B cell (primary cell): ENCODE measurements at regions not wholly inside any gene's neighbourhood (a gene's known extent, or its start where the extent isn't known, plus 50 kb on each side); places are given as distances from the start of the nearest gene placed in this dataset.

Experiments
- ATAC-seq: fragments of 200-7000 bp; cut with Tn5 transposase; one replicate; pipeline ENCODE4 v1.10.0; 2021; ENCODE audit warnings: low read depth, mild to moderate bottlenecking, moderate number of reproducible peaks, moderate library complexity
- CTCF ChIA-PET: fragments of 350-600 bp; sonication (Branson Sonifier 250); formaldehyde crosslinking; loops from one replicate; lab custom pipeline; 2021; ENCODE audit warnings: antibody characterized with exemption, inconsistent platforms; lab: Charles Lee
- POLR2A ChIA-PET: fragments of 350-600 bp; sonication (Branson Sonifier 250); formaldehyde crosslinking; loops from one replicate; lab custom pipeline; 2021; ENCODE audit warnings: antibody characterized with exemption; lab: Charles Lee
- DNase-seq: peaks from one replicate; pipeline ENCODE4 v3.0.0; 2013
- H2AFZ ChIP-seq: 2 replicates; pipeline ENCODE4 v1.6.1; 2012; ENCODE audit warnings: mild to moderate bottlenecking, low read depth, low read length; ENCODE audit not compliant: insufficient read depth, poor library complexity, severe bottlenecking
- H3K27ac ChIP-seq, 2 donors: 1 replicate in 1 of 2; 2 replicates in 1 of 2; pipeline ENCODE4 v1.5.1; 2012 to 2013; ENCODE audit warnings: low read length in 2 of 2, mild to moderate bottlenecking in 2 of 2, moderate library complexity in 1 of 2
- H3K27me3 ChIP-seq, 4 experiments: fragments of 200-600 bp in 1 of 4; sonication (generic) in 1 of 4; replicated peaks in 1 of 4; 1 replicate in 2 of 4; 2 replicates in 2 of 4; pipeline versions ENCODE4 v1.6.1 to v1.7.0; 2013 to 2016; ENCODE audit warnings: low read length in 3 of 4, mild to moderate bottlenecking in 2 of 4, mixed read lengths in 1 of 4, moderate library complexity in 1 of 4; ENCODE audit not compliant: insufficient read depth in 4 of 4, control insufficient read depth in 3 of 4; ENCODE audit errors: control extremely low read depth in 1 of 4
- H3K36me3 ChIP-seq, 2 experiments: replicated peaks in 1 of 2; 1 replicate in 1 of 2; 2 replicates in 1 of 2; pipeline versions ENCODE4 v1.6.1 to v1.7.1; 2013; ENCODE audit warnings: low read length in 1 of 2; ENCODE audit not compliant: insufficient read depth in 2 of 2, control insufficient read depth in 1 of 2; ENCODE audit errors: control extremely low read depth in 1 of 2, extremely low read depth in 1 of 2
- H3K4me1 ChIP-seq, 2 donors: fragments of 200-600 bp in 1 of 2; sonication (generic) in 1 of 2; 1 replicate in 1 of 2; 2 replicates in 1 of 2; pipeline versions ENCODE4 v1.5.1 to v1.6.1; 2013 to 2017; ENCODE audit warnings: low read length in 2 of 2; ENCODE audit not compliant: control insufficient read depth in 2 of 2, insufficient read depth in 2 of 2
- H3K4me2 ChIP-seq: replicated peaks from 2 replicates; pipeline ENCODE3; 2012; ENCODE audit warnings: mild to moderate bottlenecking, low read depth, low read length; ENCODE audit not compliant: poor library complexity, severe bottlenecking
- H3K4me3 ChIP-seq, 5 experiments: fragments of 200-600 bp in 1 of 5; sonication (generic) in 1 of 5; 1 replicate in 3 of 5; 2 replicates in 2 of 5; pipeline versions ENCODE4 v1.5.1 to v1.7.0; 2011 to 2016; ENCODE audit warnings: low read length in 4 of 5, mild to moderate bottlenecking in 4 of 5, low read depth in 2 of 5, control low read depth in 1 of 5, moderate library complexity in 1 of 5; ENCODE audit not compliant: insufficient read depth in 1 of 5; ENCODE audit errors: control extremely low read depth in 1 of 5, extremely low read depth in 1 of 5
- H3K79me2 ChIP-seq: fragments of 200-600 bp; sonication (generic); one replicate; pipeline ENCODE4 v1.6.0; 2016; ENCODE audit warnings: low read length; ENCODE audit not compliant: control insufficient read depth, insufficient read depth
- H3K9ac ChIP-seq: fragments of 200-600 bp; sonication (generic); 2 replicates; pipeline ENCODE4 v1.6.1; 2017; ENCODE audit warnings: mild to moderate bottlenecking, low read length, moderate library complexity
- H3K9me3 ChIP-seq, 3 donors: one replicate each; pipeline versions ENCODE4 v1.6.1 to v1.7.1; 2013; ENCODE audit warnings: low read length in 2 of 3; ENCODE audit not compliant: control insufficient read depth in 2 of 3, insufficient read depth in 1 of 3; ENCODE audit errors: control extremely low read depth in 1 of 3
- H4K20me1 ChIP-seq: 2 replicates; pipeline ENCODE4 v1.6.0; 2012; ENCODE audit warnings: mild to moderate bottlenecking, low read length; ENCODE audit not compliant: insufficient read depth, control insufficient read depth, poor library complexity, severe bottlenecking
- H3K27ac Mint-ChIP-seq: one replicate; pipeline ENCODE4 v1.8.0; 2021; ENCODE audit warnings: mixed read lengths
- H3K27me3 Mint-ChIP-seq: one replicate; pipeline ENCODE4 v1.8.0; 2021; ENCODE audit warnings: mixed read lengths
- H3K4me1 Mint-ChIP-seq: one replicate; pipeline ENCODE4 v1.8.0; 2021; ENCODE audit warnings: mixed read lengths
- H3K4me3 Mint-ChIP-seq: one replicate; pipeline ENCODE4 v1.8.0; 2021; ENCODE audit warnings: mixed read lengths
- H3K9me3 Mint-ChIP-seq: one replicate; pipeline ENCODE4 v1.8.0; 2022; ENCODE audit warnings: mixed read lengths; ENCODE audit not compliant: insufficient read depth
- EZH2 ChIP-seq: IDR thresholded peaks from 2 replicates; pipeline ENCODE4 v1.6.1; 2012; ENCODE audit warnings: borderline replicate concordance, low read depth, mild to moderate bottlenecking, moderate library complexity, low read length; ENCODE audit not compliant: insufficient read depth, poor library complexity, severe bottlenecking
- WGBS: methylation state at CpG from one replicate; pipeline ENCODE4 v1.1.5; 2013; ENCODE audit warnings: missing lambda C conversion rate; ENCODE audit not compliant: insufficient coverage; 5-methylcytosine and 5-hydroxymethylcytosine counted together
- intact Hi-C: fragments of 100-400 bp; cut with micrococcal nuclease; formaldehyde crosslinking; loops from one replicate; pipeline ENCODE4 v1.10.0; 2022
- TF ChIP-seq, protein P1 (sequence below): fragments of 200-600 bp; IDR thresholded peaks from one replicate; pipeline ENCODE4 v1.8.0; 2022; ENCODE audit warnings: antibody characterized with exemption, mild to moderate bottlenecking

GRCh38 chr9:32067261-32067660 is 317.2 kb upstream of the ACO1 start:
- no CpG with 5 or more reads among the region's 1 CpG for WGBS
- no peaks in the 10 kb centered on the region for H3K27me3 Mint-ChIP-seq

GRCh38 chr9:32069169-32069813 is 315.2 kb upstream of the ACO1 start:
- no peaks in the 10 kb centered on the region for H4K20me1 ChIP-seq
- ChIA-PET POLR2A (no interaction called here), CTCF (no interaction called here)
- ATAC-seq (no peak), DNase-seq (no peak)
- H3K27ac ChIP-seq = no peak overlapping the region
- Mint-ChIP-seq H3K9me3 (no peaks in the 10 kb centered on the region), H3K4me1 (no peaks in the 10 kb centered on the region), H3K27me3 (no peaks in the 10 kb centered on the region), H3K27ac (no peak overlapping the region), H3K4me3 (no peak overlapping the region)
- intact Hi-C loops = no loop called here
- no peak overlapping the region for H3K4me2 ChIP-seq
- no peak for TF ChIP-seq EZH2
- TF ChIP-seq, protein P1, sequence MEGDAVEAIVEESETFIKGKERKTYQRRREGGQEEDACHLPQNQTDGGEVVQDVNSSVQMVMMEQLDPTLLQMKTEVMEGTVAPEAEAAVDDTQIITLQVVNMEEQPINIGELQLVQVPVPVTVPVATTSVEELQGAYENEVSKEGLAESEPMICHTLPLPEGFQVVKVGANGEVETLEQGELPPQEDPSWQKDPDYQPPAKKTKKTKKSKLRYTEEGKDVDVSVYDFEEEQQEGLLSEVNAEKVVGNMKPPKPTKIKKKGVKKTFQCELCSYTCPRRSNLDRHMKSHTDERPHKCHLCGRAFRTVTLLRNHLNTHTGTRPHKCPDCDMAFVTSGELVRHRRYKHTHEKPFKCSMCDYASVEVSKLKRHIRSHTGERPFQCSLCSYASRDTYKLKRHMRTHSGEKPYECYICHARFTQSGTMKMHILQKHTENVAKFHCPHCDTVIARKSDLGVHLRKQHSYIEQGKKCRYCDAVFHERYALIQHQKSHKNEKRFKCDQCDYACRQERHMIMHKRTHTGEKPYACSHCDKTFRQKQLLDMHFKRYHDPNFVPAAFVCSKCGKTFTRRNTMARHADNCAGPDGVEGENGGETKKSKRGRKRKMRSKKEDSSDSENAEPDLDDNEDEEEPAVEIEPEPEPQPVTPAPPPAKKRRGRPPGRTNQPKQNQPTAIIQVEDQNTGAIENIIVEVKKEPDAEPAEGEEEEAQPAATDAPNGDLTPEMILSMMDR = no peak
- no peak overlapping the region for H2AFZ ChIP-seq
- no peak overlapping the region for H3K4me3 ChIP-seq
- WGBS = 61% methylated on average over 5 of the region's 9 CpGs
- H3K4me1 ChIP-seq = no peaks in the 10 kb centered on the region
- no peaks in the 10 kb centered on the region for H3K9me3 ChIP-seq
- H3K9ac ChIP-seq = no peak overlapping the region
- H3K79me2 ChIP-seq = no peaks in the 10 kb centered on the region
- no peaks in the 10 kb centered on the region for H3K27me3 ChIP-seq
- H3K36me3 ChIP-seq = no peaks in the 10 kb centered on the region

More at GRCh38 chr9:32067261-32067660, 317.2 kb upstream of the ACO1 start:
- CTCF ChIA-PET = no interaction called here
- H3K36me3 ChIP-seq = no peaks in the 10 kb centered on the region
- ATAC-seq (no peak), DNase-seq (no peak)
- peaks cover 2% of the 10 kb centered on the region for H3K9me3 Mint-ChIP-seq
- no peaks in the 10 kb centered on the region for H3K4me1 ChIP-seq
- H3K9me3 ChIP-seq = no peaks in the 10 kb centered on the region
- H3K4me3 Mint-ChIP-seq = no peak overlapping the region
- H3K27me3 ChIP-seq = no peaks in the 10 kb centered on the region
- intact Hi-C loops = no loop called here
- no peaks in the 10 kb centered on the region for H4K20me1 ChIP-seq
- no peak for TF ChIP-seq EZH2
- TF ChIP-seq, protein P1 = no peak
- H3K27ac ChIP-seq = no peak overlapping the region
- H3K79me2 ChIP-seq = no peaks in the 10 kb centered on the region
- no peak overlapping the region for H2AFZ ChIP-seq
- no peak overlapping the region for H3K27ac Mint-ChIP-seq
- no peak overlapping the region for H3K9ac ChIP-seq
- POLR2A ChIA-PET = no interaction called here
- H3K4me2 ChIP-seq = no peak overlapping the region
- H3K4me3 ChIP-seq = no peak overlapping the region
- H3K4me1 Mint-ChIP-seq = no peaks in the 10 kb centered on the region
